ENCODE measurements at regions not wholly inside any gene's neighbourhood (a gene's known extent, or its start where the extent isn't known, plus 50 kb on each side); places are given as distances from the start of the nearest gene placed in this dataset.

DNA sequence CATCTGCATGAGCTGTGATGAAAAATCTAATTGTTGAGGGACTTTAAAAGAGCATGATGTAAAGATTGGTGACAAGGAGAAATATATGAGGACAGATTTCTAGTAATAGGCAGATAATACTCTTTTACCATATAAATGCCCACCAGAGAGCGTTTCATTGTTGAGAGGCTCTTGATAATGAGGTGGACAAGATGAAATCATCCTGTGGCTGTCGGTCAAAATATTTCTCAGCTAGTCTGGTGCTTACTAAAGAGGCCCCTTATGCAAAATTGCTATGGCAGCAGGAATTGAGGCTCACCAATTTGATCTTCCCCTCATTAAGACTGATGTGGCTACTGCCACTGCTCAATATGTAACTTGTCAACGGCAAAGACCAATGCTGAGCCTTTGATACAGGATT lies 225.0 kb upstream of the RASGRP1 start:
- no peak for TF ChIP-seq CTCF (IDR thresholded peaks at IDR 0.05; ENCODE audit: low read depth, low read length, poor library complexity, severe bottlenecking)
- TF ChIP-seq EZH2phosphoT487 (IDR thresholded peaks at IDR 0.05; ENCODE audit: borderline replicate concordance, low read length) = no peak
